ENCODE measurements at regions not wholly inside any gene's neighbourhood (a gene's known extent, or its start where the extent isn't known, plus 50 kb on each side); places are given as distances from the start of the nearest gene placed in this dataset.
"Not testable (repeated sequence)": the region's sequence is repeated elsewhere in the genome, so short reads cannot be mapped to it uniquely, and the experiment has no call there.

DNA sequence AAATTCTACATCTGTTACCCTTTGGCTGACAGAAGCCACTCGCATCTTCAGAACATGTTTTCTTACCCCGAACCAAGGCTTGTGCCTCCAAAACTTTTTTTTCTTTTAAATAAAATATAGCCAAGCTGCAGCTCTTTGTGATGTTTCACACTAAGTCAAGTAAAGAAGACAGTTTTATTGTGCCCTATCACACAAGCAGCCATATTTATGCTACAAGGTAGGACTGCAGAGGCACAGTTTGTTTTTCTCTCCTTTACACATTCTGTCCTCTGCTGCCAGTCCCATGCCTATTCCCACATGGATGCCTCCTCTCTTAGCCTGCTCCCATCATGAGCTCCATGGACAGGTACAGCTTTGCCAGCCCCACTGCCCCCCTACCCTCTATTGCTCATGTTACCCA, 219.6 kb upstream of the THUMPD2 start:
- no peak for DNase-seq

- no peak for DNase-seq
These were observed 217.6 kb upstream of the THUMPD2 start for GRCh38 chr2:39996653-39997080.

DNA sequence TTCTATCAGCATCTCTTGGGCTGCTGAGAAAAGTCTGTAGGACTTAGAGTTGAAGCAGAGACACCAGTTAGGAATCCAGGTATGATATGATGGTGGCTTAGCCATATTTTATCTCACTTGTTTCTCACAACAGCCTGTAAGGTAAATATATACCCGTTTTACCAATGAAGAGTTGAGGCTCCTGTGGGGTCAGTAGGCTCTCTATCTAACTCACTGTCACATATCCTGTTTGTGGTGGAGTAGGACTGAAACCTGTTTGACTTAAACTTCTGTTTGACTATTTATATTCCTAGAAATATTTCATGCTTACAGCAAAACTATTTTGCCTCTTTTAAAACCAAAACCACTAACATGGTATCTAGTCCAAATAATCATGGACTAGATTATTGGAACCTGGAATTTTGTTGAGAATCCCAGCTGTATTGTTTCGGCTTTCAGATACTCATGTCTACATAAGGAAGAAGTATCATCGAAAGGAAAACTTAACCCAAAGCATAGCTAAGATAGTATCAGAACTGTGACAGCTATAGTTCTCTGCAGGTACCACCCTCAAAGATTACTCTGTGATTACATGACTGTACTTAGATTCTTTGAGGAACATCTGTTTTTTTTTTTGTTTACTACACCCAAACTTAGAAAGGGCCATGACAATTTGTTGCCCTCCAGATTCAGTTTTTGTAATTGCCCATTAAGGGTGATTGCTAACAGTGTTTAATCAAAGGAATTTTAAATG, 216.1 kb upstream of the THUMPD2 start:
- DNase-seq: no peak

GRCh38 chr2:39994151-39994550, 215.1 kb upstream of the THUMPD2 start:
- no peak for DNase-seq

- DNase-seq: no peak
These were observed 212.2 kb upstream of the THUMPD2 start for GRCh38 chr2:39991298-39991697.

GRCh38 chr2:39990335-39990900, 211.4 kb upstream of the THUMPD2 start:
- DNase-seq: no peak

DNA sequence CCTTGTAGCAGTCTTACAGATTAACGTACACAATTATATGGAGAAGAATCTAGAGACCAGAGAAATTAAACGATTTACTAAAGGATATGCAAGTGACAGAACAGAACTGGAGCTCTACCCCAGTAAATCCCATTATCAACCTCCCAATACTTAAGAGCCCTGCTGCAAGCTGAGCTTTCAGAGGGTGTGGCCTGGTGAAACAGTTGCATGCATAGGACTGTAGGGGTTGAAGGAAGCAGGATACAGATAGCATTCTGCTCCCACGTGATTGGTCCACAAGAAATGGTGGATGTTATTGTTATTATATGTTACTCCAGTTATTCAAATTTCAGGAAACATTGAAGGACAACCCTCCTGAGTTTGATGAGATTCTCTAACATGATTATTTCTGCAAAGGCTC, 210.8 kb upstream of the THUMPD2 start:
- no peak for DNase-seq

GRCh38 chr2:39981883-39982311, 202.8 kb upstream of the THUMPD2 start:
- no peak for DNase-seq

GRCh38 chr2:39975476-39976020, 196.5 kb upstream of the THUMPD2 start:
- no peak for DNase-seq

DNA sequence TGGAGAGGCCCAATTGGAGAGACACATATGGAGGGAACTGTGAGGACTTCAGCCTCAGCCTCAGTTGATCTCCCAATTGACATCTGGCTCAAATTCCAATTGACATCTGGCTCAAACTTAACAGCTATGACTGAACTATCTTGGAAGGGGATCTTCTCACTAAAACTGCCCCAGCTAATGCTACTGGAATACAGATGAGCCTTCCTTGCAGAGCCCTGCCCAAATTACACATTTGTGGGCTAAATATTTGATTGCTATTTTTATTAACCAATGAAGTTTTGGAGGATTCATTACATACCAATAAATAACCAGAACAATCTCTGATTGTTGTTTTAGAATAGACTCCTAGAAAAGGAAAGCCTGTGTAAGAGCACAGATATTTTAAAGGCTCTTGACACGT, 189.0 kb upstream of the THUMPD2 start:
- DNase-seq: no peak

- DNase-seq: not testable (repeated sequence)
These were observed 181.6 kb upstream of the THUMPD2 start for GRCh38 chr2:39960681-39961080.

- no peak for DNase-seq
These were observed 175.3 kb upstream of the THUMPD2 start for GRCh38 chr2:39954346-39954745.

DNA sequence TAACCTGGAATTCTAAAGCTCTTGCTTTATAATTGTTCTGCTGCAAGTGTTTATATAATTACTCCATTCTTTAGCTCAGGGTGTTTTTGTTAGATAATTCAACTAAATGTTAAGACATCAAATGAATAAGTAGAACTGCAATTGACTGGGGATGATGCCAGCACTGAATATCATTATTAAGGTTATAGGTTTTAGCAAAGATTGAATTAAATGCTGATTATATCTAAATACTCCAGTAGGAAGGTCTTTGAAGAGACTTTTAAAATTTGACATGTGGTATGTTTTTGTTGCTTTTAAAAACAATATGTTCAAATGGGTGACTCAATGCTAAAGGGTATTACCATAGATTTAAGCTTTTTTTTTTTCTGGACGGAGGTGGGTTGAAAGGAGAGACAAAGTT, 170.1 kb upstream of the THUMPD2 start:
- DNase-seq: no peak

- no peak for DNase-seq
These were observed 169.1 kb upstream of the THUMPD2 start for GRCh38 chr2:39948016-39948719.

DNA sequence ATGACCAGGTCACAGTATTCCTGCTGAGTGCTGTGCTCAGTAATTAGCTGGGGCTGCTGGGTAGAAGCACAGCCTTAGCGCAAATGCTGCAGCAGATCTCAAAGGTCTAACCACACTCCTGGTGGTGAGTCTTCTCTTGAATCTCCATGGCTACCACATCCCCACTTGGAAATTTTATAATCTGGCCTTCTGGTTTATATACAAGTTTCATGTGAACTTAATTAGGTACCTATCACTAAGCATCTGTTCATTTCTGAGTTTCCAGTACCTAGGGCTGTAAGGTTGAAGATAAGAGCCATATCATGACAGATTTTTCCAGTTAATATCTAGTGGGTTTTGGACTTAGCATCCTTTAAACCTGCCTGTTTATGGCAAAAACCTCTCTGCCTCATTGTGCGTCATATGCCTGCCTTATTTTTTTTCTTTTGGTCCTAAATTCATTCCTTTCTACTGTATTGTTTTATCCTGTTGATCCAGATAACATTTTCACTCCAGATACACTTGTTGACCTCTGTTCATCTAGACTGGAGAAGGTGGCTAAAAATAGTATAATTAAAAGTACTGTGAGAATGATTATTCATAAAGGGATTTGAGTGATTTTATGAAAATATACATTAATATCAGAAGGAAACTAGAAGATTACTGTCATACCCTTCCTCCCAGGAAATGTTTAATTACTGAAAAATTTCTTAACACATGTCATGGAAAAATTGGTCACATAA, 168.4 kb upstream of the THUMPD2 start:
- no peak for DNase-seq

DNA sequence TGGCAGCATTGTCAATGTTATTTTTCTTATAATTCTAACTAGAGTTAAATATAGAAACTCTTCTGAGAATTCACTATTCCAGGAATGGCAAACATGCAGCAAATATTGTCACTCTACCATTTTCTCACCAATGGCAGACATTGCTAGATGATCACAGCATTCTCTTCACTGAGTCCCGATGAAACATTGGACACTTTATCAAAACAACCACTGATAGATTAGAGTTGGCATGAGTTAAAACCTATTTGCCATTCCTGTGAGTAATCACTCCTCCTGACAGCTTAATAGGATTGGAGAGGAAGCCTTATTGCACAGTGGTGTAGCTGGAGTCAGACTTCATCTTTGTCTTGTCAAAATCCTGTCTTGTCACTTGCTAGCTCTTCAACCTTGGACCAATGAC, 163.9 kb upstream of the THUMPD2 start:
- no peak for DNase-seq

GRCh38 chr2:39938035-39938835, 159.2 kb upstream of the THUMPD2 start:
- peak in 4 of 56 donors; percentile 4 to 33 (median 12) for DNase-seq

DNA sequence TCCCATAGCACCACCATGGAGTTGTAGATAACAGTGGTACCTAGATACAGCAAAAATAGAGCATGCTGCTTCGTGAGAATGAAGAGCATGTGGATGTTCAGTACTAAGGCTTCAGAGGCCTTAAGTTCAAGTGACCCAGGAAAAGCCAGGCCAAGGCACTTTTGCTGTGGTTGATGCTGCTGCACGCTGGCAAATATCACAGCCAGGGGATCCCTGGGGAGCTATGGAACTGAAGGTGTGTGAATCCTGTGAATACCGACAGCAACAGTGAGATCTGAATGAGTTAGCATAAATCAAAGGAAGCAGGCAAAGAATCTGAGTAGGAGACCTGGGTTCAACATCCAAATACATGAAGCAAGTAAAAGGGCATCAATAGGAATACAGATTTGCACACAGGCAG, 158.6 kb upstream of the THUMPD2 start:
- no peak for DNase-seq

- no peak for DNase-seq
These were observed 155.8 kb upstream of the THUMPD2 start for GRCh38 chr2:39934851-39935250.

- no peak for DNase-seq
These were observed 154.1 kb upstream of the THUMPD2 start for GRCh38 chr2:39933196-39933595.

DNA sequence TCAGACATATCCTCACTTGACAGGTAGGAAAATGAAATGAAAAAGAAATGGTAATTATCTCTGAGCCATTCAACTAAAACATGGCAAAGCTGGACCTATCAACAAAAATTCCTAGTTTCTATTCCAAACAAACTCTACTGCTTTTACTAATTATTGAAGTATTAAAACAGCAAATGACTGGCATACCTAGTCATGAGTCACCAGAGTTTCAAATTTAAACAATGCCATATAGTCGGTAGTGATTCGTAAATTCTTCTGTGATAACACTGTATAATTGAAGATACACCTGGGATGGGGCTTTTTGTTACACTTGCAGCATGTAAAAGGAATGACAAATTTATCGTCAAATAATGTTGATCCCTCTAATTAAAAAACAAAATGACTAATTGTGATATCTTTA, 153.1 kb upstream of the THUMPD2 start:
- no peak for DNase-seq
